Epithelial cell of proximal tubule (primary cell): ENCODE measurements at regions not wholly inside any gene's neighbourhood (a gene's known extent, or its start where the extent isn't known, plus 50 kb on each side); places are given as distances from the start of the nearest gene placed in this dataset.

Experiments
- DNase-seq: peaks from one replicate; pipeline ENCODE4 v3.0.0-alpha.2; 2011; ENCODE audit warnings: low read depth
- H3K4me3 ChIP-seq: 2 replicates; pipeline ENCODE4 v1.5.1; 2011; ENCODE audit warnings: low read depth, mild to moderate bottlenecking, low read length
- CTCF ChIP-seq: conservative IDR thresholded peaks from 2 replicates; pipeline ENCODE4 v1.5.1; 2012; ENCODE audit warnings: low read depth, mild to moderate bottlenecking, low read length

DNA sequence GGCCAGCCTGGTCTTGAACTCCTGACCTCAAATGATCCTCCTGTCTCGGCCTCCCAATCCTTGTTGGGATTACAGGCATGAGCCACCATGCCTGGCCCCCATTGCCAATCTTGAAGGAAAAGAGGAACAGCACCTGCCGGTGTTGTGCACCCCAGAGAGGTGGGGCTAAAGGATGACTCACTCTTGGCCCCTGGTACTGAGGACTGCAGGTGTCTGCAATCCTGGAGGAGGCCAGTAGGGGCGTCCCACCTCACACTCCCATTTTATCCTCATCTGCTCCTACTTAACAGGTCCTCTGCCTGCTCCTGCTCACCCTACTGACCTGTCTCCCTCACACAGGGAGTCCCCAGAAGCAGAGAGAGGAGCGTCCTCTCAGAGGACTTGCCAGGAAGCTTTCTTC lies 390.4 kb downstream of the ARHGEF28 start:
- TF ChIP-seq CTCF, result peak; percentile 21
- DNase-seq, result no peak
- H3K4me3 ChIP-seq, result no peak overlapping the region

GRCh38 chr5:74015716-74016115 lies 389.7 kb downstream of the ARHGEF28 start:
- no peak for TF ChIP-seq CTCF
- DNase-seq, result no peak

DNA sequence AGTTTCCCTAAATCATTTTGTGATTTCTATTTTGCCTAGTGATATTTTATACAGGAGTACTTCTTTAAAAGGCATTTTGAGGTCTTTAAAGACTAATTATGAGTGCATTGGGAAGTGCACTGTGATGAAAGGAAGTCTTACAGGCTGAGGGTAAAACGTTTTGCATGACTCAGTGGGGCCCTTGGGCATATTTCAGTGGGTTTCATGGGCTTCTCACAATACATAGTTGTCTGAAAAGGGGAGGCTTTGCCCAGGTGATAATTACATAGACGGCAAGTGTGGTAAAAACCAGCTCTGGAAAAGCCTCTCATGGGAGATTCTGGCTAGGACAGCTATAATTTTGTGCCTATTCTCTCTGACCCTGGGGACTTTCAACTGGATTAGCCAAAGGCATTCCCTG lies 387.2 kb downstream of the ARHGEF28 start:
- TF ChIP-seq CTCF, result no peak
- no peak overlapping the region for H3K4me3 ChIP-seq
- no peak for DNase-seq

More at GRCh38 chr5:74015716-74016115, 389.7 kb downstream of the ARHGEF28 start:
- H3K4me3 ChIP-seq, result no peak overlapping the region

DNA sequence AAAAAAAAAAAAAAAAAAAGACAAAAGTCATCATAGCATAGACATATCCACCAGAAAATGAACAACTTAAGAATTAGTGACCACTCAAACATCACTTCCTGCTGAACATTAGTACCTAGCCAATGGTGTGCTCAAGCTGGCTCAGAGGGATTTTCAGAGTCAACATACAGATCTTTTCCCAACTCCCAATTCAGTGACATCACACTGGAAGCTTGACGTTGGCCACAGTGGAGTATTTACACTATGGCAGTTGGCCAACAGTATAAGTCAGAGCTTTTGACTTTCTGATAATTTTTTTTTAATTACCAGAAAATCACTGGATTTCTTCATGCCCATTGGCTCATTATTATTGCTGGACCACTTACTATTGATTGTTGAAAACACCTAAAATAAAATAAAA lies 383.5 kb downstream of the ARHGEF28 start:
- no peak for DNase-seq
- TF ChIP-seq CTCF, result no peak
- H3K4me3 ChIP-seq, result no peak overlapping the region

DNA sequence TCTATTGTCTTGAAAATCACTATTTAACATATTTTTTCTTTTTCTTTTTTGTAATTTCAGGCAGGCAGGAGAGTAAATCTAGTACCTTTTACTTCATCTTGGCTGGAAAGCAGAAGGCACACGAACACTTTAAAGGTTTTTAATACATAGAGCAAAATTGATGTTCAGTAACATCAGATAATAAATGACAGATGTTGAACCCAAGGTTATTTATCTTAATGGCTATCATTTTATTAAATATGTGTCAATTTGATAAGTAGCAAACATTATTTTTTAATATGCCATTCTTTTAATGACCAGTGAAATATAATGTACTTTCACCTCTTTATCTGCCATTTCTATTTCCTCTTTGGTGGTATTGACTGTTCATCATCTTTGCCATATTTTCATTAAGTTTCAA lies 381.2 kb downstream of the ARHGEF28 start:
- H3K4me3 ChIP-seq, result no peak overlapping the region
- no peak for TF ChIP-seq CTCF
- DNase-seq, result no peak

DNA sequence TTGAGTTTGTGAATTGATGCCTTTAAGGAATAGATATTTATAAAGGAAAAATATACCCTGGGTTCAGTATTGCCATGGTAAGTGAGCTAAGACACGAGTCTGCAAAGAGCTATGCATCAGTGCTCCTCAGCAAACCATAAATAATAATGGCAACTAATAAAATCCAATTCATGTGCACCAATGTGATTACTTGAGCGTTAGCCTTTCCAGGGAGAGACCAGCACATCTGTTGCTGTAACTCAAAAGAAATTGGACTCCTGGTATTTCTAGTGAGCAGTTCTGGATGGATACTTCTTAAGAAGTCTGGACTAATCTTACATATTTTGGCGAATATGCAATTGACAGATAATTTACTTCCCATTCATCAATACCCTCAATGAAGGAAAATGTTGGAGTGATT lies 373.3 kb downstream of the ARHGEF28 start:
- TF ChIP-seq CTCF, result no peak
- DNase-seq, result no peak
- H3K4me3 ChIP-seq, result no peak overlapping the region

DNA sequence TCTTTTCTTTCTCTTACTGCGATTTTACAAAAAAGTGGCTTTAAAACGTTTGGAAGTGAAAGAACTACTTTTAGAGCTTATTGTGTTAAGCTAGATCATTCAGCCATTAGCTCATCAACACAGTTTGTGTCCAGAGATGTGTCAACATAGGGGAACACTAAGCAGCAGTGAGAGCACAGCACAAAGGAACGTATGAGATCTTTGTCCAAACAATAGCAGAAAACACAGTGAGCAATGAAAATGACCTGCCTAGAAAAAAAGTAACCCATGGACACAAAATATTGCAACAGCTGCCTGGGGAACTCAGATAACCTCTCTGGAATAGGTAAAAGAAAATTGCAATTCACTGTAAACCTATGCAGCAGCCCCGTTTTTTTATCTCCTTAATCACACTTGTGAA lies 372.5 kb downstream of the ARHGEF28 start:
- no peak for TF ChIP-seq CTCF
- DNase-seq, result no peak

More for the DNA sequence above, 372.5 kb downstream of the ARHGEF28 start:
- no peak overlapping the region for H3K4me3 ChIP-seq
